ENCODE measurements at regions not wholly inside any gene's neighbourhood (a gene's known extent, or its start where the extent isn't known, plus 50 kb on each side); places are given as distances from the start of the nearest gene placed in this dataset.

- Histone ChIP-seq H4K8ac (ENCODE audit: low read depth in 2 of 2, low read length in 2 of 2) (no peak overlapping the region), H3K27me3 (ENCODE audit: control insufficient read depth, insufficient read depth, low read length) (peaks cover under 1% of the 10 kb centered on the region; the same call in 1 of the 2 replicates), H3K36me3 (ENCODE audit: control insufficient read depth, insufficient read depth, low read length) (no peaks in the 10 kb centered on the region), H4K20me1 (ENCODE audit: insufficient read depth, low read length) (no peaks in the 10 kb centered on the region), H2BK120ac (ENCODE audit: low read depth, low read length) (no peak overlapping the region), H3K14ac (replicated peaks; ENCODE audit: low read depth, low read length) (no peak overlapping the region), H3K56ac (ENCODE audit: extremely low read depth, insufficient read depth, low read length) (no peak overlapping the region), H3K4me2 (ENCODE audit: low read depth, low read length) (no peak overlapping the region), H2AK9ac (replicated peaks; ENCODE audit: low read depth, low read length, poor library complexity) (no peak overlapping the region), H3K9me1 (ENCODE audit: insufficient read depth, low read length) (no peaks in the 10 kb centered on the region), H4K5ac (ENCODE audit: low read depth, low read length) (no peak overlapping the region), H3K4me3 (ENCODE audit: insufficient read depth, low read depth, low read length) (no peak overlapping the region), H3K79me1 (ENCODE audit: low read depth in 1 of 2, low read length in 2 of 2) (no peaks in the 10 kb centered on the region), H2AK5ac (ENCODE audit: low read depth, low read length) (0 out of 2 replicates have a peak overlapping the region, but pooled peaks have one; percentile 40), H4K91ac (ENCODE audit: insufficient read depth, low read depth, low read length) (no peak overlapping the region), H3K4ac (ENCODE audit: low read depth, low read length) (no peak overlapping the region), H3K4me1 (ENCODE audit: control insufficient read depth, insufficient read depth, low read length) (no peaks in the 10 kb centered on the region), H3K9ac (ENCODE audit: low read depth, low read length) (no peak overlapping the region), H2BK15ac (ENCODE audit: low read depth, low read length) (no peak overlapping the region), H3K27ac (ENCODE audit: insufficient read depth, low read length) (no peak overlapping the region), H2BK20ac (ENCODE audit: low read depth, low read length) (no peak overlapping the region), H3K18ac (ENCODE audit: low read depth, low read length) (no peak overlapping the region), H2BK5ac (ENCODE audit: low read depth, low read length, poor library complexity, severe bottlenecking) (no peak overlapping the region), H3K23ac (ENCODE audit: low read depth, low read length) (no peak overlapping the region), H3K9me3 (ENCODE audit: control insufficient read depth, insufficient read depth, low read length) (no peaks in the 10 kb centered on the region), H2AFZ (replicated peaks; ENCODE audit: low read length, poor library complexity) (no peak overlapping the region)
- ChIA-PET POLR2A (ENCODE audit: unreplicated experiment) (no interaction called here), CTCF (no interaction called here)
- TF ChIP-seq MXI1 (IDR thresholded peaks at IDR 0.05; ENCODE audit: borderline replicate concordance, low read depth, low read length) (no peak), MAFK (IDR thresholded peaks at IDR 0.05; ENCODE audit: low read depth, low read length) (no peak), ELK1 (IDR thresholded peaks at IDR 0.05; ENCODE audit: borderline replicate concordance, low read depth, low read length) (no peak), RAD21 (IDR thresholded peaks at IDR 0.05; ENCODE audit: low read length) (no peak), RCOR1 (IDR thresholded peaks at IDR 0.05; ENCODE audit: insufficient replicate concordance, low read length) (no peak)
- no TSS peak for BruUV-seq (replicated peaks)
- in situ Hi-C loops (cut with MboI; ENCODE audit: low sequenced_read_pairs), result no loop called here
- intact Hi-C loops (cut with micrococcal nuclease), result no loop called here
- DNase-seq, result no peak
- ATAC-seq (ENCODE audit: low read depth), result no peak
- dilution Hi-C loops (cut with HindIII; ENCODE audit: low sequenced_read_pairs, unreplicated experiment), result no loop called here
- 100% methylated on average over 2 of the region's 6 CpGs; no CpG with 5 or more reads in 1 of the 2 experiments for WGBS, 2 experiments (ENCODE audit: extremely low coverage in 2 of 2, insufficient read length in 1 of 2)
These were observed 173.7 kb upstream of the CDH11 start for GRCh38 chr16:65295527-65295926.
